ENCODE measurements at regions not wholly inside any gene's neighbourhood (a gene's known extent, or its start where the extent isn't known, plus 50 kb on each side); places are given as distances from the start of the nearest gene placed in this dataset.

DNA sequence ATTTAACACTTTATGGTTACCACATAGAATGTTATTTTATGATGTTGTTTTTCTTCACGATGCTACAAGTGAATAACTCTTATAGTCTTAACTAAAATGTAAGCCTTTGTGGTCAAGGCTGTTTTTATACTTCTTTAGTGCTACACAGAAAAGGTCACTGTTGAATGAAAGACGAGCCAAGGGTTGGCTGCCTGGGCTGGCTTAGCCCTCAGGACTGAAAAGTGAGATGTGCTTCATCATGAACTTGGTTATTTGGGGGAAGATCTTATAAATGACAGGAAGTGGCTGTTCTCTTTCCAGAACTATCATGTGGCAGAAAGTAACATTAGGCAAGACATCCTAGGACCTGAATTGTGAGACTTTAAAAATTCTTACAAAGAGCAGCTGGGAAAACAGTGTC is 404.0 kb downstream of the BTBD3 start:
- TF ChIP-seq, protein P1, sequence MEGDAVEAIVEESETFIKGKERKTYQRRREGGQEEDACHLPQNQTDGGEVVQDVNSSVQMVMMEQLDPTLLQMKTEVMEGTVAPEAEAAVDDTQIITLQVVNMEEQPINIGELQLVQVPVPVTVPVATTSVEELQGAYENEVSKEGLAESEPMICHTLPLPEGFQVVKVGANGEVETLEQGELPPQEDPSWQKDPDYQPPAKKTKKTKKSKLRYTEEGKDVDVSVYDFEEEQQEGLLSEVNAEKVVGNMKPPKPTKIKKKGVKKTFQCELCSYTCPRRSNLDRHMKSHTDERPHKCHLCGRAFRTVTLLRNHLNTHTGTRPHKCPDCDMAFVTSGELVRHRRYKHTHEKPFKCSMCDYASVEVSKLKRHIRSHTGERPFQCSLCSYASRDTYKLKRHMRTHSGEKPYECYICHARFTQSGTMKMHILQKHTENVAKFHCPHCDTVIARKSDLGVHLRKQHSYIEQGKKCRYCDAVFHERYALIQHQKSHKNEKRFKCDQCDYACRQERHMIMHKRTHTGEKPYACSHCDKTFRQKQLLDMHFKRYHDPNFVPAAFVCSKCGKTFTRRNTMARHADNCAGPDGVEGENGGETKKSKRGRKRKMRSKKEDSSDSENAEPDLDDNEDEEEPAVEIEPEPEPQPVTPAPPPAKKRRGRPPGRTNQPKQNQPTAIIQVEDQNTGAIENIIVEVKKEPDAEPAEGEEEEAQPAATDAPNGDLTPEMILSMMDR (IDR thresholded peaks at IDR 0.05; ENCODE audit: low read depth, low read length) = no peak
- H3K4me3 ChIP-seq (ENCODE audit: low read depth, low read length) = no peak overlapping the region

DNA sequence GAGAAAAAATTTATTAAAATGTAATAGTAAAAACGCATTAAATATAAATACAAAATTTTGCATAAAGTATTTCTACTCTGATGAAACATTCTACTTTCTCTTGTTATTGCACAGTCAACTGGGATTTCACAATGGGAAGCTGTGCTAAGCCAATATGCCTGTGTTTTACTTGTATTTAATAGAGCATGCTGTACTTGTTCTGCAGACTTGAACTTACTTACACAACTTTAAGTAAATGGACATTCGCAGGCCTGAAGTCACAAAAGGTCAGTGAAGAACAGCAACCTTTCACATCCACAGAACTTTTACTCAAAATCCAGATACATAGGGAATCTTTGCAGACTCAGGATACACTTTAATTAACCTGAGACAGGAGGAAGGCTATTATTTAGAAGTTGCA is 409.5 kb downstream of the BTBD3 start:
- no peak overlapping the region for H3K4me3 ChIP-seq (ENCODE audit: low read depth, low read length)
- TF ChIP-seq, protein P1 (IDR thresholded peaks at IDR 0.05; ENCODE audit: low read depth, low read length) = no peak

DNA sequence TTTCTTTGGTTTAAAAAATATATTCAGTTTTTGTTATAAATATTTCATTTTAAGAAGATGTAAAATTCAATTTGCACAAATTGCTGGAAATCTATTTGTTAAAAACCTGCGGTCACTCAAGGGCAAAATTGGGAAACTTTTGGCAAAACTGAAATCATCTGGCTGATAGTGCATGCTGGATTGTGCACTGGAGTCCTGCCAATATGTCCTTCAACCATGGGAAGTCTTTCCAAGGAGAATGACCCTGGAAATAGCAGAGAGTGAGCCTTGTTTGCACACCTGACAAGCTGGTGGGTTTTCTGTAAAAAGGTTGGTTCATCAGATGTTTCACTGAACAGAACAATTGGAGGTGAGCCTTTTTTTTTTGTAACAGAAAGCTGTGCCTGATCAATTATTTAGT is 413.5 kb downstream of the BTBD3 start:
- TF ChIP-seq, protein P1 (IDR thresholded peaks at IDR 0.05; ENCODE audit: low read depth, low read length) = no peak
- no peak overlapping the region for H3K4me3 ChIP-seq (ENCODE audit: low read depth, low read length)

DNA sequence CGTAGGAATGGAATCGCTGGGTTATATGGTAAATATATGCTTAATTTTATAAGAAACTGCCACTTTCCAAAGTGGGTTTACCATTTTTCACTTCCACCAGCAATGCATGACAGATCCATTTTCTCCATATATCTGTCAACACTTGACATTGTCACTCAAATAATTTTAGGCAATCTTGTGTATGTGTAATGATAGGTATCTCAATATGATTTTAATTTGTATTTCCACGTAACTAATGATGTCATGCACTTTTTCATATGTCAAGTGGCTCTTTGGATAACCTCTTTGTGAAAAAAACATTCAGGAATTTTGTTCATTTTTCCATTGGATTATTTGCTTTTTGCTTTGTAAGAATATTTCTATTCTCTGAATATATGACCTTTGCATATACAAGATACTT is 419.9 kb downstream of the BTBD3 start:
- TF ChIP-seq, protein P1 (IDR thresholded peaks at IDR 0.05; ENCODE audit: low read depth, low read length) = no peak
- no peak overlapping the region for H3K4me3 ChIP-seq (ENCODE audit: low read depth, low read length)

DNA sequence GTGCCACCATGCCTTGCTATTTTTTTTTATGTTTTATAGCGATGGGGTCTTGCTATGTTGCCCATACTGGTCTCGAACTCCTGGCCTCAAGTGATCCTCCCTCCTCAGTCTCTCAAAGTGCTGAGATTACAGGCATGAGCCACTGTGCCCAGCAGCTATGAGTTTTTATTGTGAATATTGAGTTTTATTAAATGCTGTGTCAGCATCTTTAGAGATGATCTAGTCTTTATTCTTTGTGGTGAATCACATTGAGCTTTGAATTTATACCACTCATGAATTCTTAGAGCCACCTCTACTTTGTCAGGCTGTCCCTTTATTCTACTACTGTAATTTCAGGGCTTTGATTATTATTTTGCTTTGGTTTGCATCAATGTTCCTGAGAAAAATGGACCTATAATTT is 428.3 kb downstream of the BTBD3 start:
- TF ChIP-seq, protein P1 (IDR thresholded peaks at IDR 0.05; ENCODE audit: low read depth, low read length) = no peak

DNA sequence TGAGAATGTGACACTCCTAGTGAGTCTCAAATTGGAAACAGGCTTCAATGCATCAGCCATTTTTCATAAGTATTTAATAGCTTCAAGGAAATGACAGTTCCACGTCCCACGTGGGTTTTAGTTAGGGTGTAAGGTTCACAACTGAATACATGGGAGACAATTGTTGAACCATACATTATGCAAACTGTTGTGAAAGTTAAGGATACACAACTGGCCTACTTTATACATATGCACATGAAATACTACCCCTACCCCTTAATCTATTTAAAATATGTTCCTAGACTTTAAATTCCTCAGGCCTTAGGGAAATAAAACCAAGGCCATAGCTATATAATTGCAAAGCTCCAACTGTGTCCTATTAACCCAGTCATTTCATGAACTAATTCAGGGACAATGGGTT is 436.1 kb downstream of the BTBD3 start:
- no peak overlapping the region for H3K4me3 ChIP-seq (ENCODE audit: low read depth, low read length)
- TF ChIP-seq, protein P1 (IDR thresholded peaks at IDR 0.05; ENCODE audit: low read depth, low read length) = no peak

More for the DNA sequence above, 428.3 kb downstream of the BTBD3 start:
- H3K4me3 ChIP-seq (ENCODE audit: low read depth, low read length) = no peak overlapping the region

DNA sequence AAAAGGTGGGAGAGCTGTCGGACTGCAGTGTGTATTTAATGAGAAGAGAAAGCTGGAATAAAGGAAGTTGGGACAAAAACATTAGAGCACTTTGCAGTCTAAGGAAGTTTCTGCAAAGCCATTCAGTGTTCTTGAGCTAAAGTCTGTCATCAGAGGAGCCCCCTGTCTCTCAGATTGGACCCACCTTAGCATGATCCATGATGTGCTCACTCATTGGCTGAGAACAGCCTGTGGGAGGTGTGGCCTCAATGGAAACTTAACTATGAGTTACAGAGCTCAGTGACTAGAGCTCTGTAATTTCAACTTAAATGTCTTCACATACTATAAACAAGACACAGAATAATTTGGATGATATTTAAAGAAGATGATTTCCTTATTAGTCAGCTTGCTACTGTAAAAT is 437.0 kb downstream of the BTBD3 start:
- TF ChIP-seq, protein P1 (IDR thresholded peaks at IDR 0.05; ENCODE audit: low read depth, low read length) = no peak
- no peak overlapping the region for H3K4me3 ChIP-seq (ENCODE audit: low read depth, low read length)
